Rectal smooth muscle tissue (tissue), 1 donor: ENCODE measurements at regions not wholly inside any gene's neighbourhood (a gene's known extent, or its start where the extent isn't known, plus 50 kb on each side); places are given as distances from the start of the nearest gene placed in this dataset.

Source experiments
- H3K27ac ChIP-seq: one replicate; pipeline ENCODE4 v1.7.0; 2013; ENCODE audit warnings: low read depth, low read length, inconsistent platforms
- H3K27me3 ChIP-seq: one replicate; pipeline ENCODE4 v1.7.0; 2013; ENCODE audit warnings: low read length; ENCODE audit not compliant: control insufficient read depth, insufficient read depth
- H3K36me3 ChIP-seq: one replicate; pipeline ENCODE4 v1.7.0; 2013; ENCODE audit warnings: low read length; ENCODE audit not compliant: control insufficient read depth, insufficient read depth
- H3K4me1 ChIP-seq: one replicate; pipeline ENCODE4 v1.7.0; 2013; ENCODE audit warnings: low read length; ENCODE audit not compliant: control insufficient read depth, insufficient read depth
- H3K4me3 ChIP-seq: one replicate; pipeline ENCODE4 v1.7.0; 2013; ENCODE audit warnings: low read length
- H3K9ac ChIP-seq: one replicate; pipeline ENCODE4 v1.7.0; 2013; ENCODE audit warnings: low read length

GRCh38 chr2:204492417-204492816 lies 52.9 kb upstream of the PARD3B start:
- H3K9ac ChIP-seq: no peak overlapping the region
- no peaks in the 10 kb centered on the region for H3K27me3 ChIP-seq

GRCh38 chr2:204494681-204495080 lies 50.6 kb upstream of the PARD3B start:
- peaks cover 4% of the 10 kb centered on the region for H3K4me1 ChIP-seq

More at GRCh38 chr2:204492417-204492816, 52.9 kb upstream of the PARD3B start:
- Histone ChIP-seq H3K27ac (no peak overlapping the region), H3K4me3 (no peak overlapping the region), H3K36me3 (no peaks in the 10 kb centered on the region), H3K4me1 (peaks cover 4% of the 10 kb centered on the region)

GRCh38 chr2:204495381-204495780 lies 49.9 kb upstream of the PARD3B start:
- H3K4me3 ChIP-seq: no peak overlapping the region
- H3K27me3 ChIP-seq: no peaks in the 10 kb centered on the region
- H3K36me3 ChIP-seq: no peaks in the 10 kb centered on the region
- no peak overlapping the region for H3K27ac ChIP-seq
- H3K4me1 ChIP-seq: peaks cover 4% of the 10 kb centered on the region
- no peak overlapping the region for H3K9ac ChIP-seq

More at GRCh38 chr2:204494681-204495080, 50.6 kb upstream of the PARD3B start:
- Histone ChIP-seq H3K36me3 (no peaks in the 10 kb centered on the region), H3K9ac (no peak overlapping the region), H3K4me3 (no peak overlapping the region), H3K27me3 (no peaks in the 10 kb centered on the region), H3K27ac (no peak overlapping the region)
